ENCODE measurements at regions not wholly inside any gene's neighbourhood (a gene's known extent, or its start where the extent isn't known, plus 50 kb on each side); places are given as distances from the start of the nearest gene placed in this dataset.

GRCh38 chr5:126236994-126237393, 186.2 kb upstream of the GRAMD2B start:
- TF ChIP-seq CTCF (IDR thresholded peaks at IDR 0.05) (no peak), POLR2A (IDR thresholded peaks at IDR 0.05) (no peak)
